NK-92 (cell line): ENCODE measurements at regions not wholly inside any gene's neighbourhood (a gene's known extent, or its start where the extent isn't known, plus 50 kb on each side); places are given as distances from the start of the nearest gene placed in this dataset.
"Not testable (repeated sequence)": the region's sequence is repeated elsewhere in the genome, so short reads cannot be mapped to it uniquely, and the experiment has no call there.

Source experiments
- DNase-seq: peaks from one replicate; lab custom pipeline; 2025; ENCODE audit not compliant: unreplicated experiment; lab: John Stamatoyannopoulos, UW

DNA sequence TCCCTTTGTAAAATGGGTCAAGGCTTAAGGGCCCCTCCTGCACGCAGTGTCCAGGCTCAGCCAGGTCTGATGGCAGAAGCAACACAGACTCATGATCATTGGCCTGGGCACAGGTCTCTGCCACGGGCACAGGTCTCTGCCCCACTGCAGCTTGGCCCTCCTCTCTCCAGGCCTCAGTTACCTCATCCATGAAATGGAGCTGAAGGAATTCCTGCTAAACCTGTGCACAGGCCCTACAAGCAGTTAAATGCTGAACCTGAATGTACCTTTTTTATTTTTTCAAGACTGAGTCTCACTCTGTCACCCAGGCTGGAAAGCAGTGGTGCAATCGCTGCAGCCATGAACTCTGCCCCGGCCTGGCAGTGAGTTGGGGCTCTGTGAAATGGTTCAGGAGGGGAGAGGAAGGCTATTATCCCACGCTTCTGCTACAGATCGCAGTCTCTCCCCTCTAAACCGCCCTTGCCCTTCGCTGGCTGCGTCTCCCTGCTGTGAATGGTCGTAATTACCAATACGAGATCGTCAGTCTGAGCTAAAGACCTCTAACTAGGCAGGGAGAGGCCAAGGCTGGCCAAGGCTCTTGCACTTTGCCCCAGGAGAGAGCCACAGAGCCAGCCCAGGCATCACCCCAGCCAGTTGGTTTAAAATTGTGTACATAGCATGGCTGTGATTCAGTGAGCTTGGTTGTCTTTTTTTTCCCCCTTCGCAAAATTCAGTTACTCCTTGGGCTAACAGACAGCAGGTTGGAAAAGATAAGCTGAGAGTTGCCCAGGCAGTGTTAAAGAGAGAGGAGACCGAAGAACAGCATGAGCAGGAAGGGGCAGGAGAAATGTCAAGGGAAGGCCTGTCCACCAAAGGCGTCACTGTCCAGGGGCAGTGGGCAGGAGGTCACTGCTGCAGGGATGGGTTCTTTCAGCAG is 93.0 kb upstream of the KCTD7 start:
- no peak for DNase-seq

DNA sequence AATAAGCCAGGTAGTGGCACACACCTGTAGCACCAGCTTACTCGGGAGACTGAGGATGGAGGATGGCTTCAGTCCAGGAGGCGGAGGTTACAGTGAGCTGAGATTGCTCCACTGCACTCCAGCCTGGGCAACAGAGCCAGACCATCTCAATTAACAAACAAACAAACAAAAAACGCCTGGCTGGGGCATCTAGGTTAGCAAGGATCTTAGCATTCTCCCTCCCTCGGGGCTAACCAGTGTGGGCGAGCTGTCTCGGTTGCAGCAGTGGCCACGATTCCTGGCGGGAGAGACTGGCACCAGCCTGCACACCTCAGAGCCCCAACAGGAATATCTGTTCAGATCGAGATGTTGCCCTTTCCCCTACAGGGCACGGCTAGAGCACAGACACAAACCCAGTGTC is 91.3 kb upstream of the KCTD7 start:
- no peak for DNase-seq

DNA sequence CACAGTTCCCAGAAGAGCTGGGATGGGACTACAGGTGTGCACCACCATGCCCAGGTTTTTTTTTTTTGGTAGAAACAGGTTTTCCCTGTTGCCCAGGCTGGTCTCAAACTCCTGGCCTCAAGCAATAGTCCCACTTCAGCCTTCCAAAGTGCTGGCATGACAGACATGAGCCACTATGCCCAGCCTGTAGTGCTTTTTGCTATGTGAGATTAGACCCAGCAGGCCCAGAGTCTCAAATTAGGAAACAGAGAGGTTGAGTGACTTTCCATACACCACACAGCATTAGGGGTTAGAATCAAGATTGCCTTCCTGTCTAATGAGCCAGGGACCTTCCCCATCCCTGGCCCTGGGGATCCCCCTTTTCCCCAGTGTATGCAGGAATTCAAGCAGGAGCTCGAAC is 90.8 kb upstream of the KCTD7 start:
- DNase-seq, result no peak

DNA sequence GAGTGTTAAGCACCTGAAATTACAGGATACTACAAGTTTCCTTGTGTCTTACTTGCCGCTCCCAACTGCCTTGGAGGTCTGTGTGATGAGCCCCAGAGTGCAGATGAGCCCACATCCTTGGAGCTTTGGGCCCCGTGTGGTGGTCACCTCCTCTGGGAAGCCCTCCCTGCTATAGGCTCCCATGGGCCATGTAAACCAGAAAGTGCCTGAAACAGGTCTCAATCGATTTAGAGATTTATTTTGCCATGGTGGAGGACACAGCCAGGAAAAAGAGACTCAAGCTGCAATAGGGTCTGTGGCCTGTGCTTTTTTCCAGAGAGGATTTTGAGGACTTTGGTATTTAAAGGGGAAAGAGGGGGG is 89.4 kb upstream of the KCTD7 start:
- no peak for DNase-seq

DNA sequence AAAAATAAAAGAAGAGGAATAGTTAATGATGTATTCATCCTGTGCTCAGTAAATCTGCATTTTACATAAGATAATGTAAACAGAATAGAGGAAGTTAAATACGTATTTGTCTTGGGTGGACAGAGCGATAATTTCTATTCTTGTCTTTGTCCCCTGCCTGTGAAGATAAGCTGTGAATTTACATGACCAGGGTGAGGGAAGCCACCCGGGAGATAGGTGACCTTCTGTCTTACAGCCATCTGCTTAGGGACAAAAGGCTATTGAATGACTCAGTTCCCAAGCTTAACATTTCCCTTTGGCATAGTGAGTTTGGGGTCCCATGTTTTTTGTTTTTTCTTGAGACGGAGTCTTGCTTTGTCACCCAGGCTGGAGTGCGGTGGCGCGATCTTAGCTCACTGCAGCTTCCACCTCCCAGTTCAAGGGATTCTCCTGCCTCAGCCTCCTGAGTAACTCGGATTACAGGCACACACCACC is 88.7 kb upstream of the KCTD7 start:
- no peak for DNase-seq

DNA sequence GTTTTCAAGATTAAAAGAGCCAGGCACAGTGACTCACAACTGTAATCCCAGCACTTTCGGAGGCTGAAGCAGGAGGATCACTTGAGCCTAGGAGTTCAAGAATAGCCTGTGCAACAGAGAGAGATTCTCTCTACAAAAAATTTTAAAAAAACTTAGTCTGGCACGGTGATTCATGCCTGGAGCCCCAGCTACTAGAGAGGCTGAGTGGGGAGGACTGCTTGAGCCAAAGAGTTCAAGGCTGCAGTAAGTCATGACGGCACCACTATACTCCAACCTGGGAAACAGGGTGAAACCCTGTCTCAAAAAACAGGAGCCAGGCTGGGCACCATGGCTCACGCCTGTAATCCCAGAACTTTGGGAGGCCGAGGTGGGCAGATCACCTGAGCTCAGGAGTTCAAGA is 86.6 kb upstream of the KCTD7 start:
- DNase-seq, result no peak

DNA sequence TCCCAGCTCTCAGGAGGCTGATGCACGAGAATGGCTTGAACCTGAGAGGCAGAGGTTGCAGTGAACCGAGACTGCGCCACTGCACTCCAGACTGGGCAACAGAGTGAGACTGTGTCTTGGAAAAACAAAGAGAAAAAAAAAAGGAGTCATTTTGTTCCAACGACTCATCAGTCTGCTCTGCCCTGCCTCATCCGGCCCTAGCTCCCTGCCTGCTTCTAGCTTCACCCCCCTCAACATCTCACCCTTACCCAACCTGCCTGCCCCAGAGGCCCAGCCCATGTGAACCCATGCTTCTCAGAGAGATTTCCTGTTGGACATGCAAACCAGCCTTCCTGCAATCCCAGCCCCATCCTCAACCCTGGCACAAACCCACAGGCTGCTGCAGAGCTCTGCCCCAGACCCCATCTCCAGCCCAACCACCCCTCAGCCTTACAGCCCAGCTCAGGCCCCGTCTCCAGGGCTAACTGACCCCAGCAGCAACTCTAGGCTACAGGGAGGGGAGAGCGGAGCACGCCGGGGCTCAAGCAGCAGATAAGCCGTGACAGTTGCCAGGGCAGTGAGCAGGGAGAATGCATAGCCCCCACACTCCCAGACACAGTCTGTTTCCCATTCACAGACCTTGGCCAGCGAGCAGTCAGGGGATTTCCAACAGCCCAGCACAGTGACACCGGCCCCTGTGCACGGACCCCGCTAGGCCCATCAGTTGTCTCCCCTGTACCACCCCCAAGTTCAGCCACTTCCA is 86.0 kb upstream of the KCTD7 start:
- no peak for DNase-seq

DNA sequence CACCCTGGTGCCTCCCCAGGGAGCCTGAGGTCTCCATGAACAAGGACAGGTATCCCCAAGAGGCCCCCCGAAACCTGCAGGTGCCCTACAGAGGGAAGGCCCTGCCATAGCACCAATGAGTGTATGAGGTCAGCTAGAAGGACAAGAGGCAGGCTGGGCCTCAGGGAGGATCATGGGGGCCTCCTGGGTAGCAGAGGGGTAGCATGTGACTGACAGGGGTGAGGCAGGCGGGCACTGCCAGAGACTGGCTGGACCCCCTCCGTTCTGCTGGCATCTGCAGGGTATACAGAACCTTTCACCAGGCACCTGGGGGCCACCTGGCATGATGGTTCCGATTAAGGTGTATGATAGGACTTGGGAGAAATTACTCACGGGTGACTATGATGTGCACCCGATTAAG is 79.2 kb upstream of the KCTD7 start:
- no peak for DNase-seq

DNA sequence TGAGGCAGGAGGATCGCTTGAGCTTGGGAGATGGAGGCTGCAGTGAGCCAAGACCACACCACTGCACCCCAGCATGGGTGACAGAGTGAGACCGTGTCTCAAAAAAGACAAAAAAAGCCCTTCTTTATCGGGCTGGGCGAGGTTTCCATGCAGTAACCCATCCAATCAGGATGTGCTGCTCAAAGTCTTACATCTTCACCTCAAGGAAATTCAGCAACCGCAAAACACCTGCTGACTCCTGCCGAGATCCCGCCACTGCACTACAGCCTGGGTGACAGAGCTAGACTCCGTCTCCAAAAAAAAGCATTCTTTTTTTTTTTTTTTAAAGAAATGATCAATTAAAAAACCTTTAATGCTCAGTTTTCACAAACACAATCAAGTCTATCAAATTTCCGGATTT is 75.7 kb upstream of the KCTD7 start:
- no peak for DNase-seq

DNA sequence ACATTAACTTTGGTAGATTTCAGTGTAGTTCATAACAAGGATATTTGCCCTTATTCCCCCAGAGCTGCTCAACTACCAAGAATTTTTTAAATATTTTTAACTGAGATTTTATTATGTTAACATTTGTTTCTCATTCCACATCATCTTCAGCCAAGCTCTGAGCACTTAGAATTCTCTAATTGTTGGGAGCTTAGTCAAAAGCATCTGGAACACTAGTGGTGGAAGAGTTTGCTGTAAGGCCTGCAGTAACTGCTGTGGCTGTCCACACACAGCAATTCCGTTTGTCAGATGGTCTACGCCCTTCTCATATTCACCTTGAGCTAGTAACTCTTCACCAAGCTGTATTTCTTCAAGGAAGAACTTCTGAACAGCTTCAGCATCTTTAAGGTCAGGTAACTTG is 75.0 kb upstream of the KCTD7 start:
- not testable (repeated sequence) for DNase-seq

DNA sequence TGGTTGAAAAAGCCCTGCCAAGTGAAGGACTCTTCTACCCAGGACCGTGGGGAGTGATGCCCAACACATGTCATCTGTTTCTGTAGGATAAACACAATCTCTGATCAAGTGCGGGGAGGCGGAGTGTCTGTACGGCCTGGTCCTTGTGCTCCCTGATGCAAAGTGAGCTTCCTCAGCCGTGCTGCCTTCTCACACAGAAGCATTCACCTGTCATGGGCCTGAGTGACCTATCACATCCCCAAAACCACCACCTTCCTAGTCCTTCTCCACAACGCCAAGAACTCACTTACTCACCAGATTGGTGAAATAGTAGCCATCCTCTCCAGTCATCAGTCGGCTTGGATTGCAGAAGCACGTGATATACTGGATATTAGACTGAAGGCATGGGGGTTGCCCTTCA is 74.4 kb upstream of the KCTD7 start:
- DNase-seq, result not testable (repeated sequence)

DNA sequence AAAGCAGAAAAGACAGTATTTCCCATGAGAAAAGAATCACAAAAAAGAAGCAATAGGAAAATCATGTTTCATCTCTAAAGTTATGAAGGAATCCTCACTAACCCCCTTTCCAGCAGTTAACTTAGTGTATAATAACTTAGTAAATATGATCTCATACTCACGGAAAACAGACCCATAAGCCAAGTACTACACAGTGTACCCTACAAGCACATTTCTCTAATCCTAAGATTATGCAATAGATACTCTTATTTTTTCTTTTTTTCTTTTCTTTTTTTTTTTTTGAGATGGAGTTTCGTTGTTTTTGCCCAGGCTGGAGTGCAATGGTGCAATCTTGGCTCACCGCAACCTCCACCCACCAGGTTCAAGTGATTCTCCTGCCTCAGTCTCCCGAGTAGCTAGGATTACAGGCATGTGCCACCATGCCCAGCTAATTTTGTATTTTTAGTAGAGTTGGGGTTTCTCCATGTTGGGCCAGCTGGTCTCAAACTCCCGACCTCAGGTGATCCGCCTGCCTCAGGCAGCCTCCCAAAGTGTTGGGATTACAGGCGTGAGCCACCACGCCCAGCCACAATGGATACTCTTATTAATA is 73.7 kb upstream of the KCTD7 start:
- DNase-seq, result not testable (repeated sequence)

DNA sequence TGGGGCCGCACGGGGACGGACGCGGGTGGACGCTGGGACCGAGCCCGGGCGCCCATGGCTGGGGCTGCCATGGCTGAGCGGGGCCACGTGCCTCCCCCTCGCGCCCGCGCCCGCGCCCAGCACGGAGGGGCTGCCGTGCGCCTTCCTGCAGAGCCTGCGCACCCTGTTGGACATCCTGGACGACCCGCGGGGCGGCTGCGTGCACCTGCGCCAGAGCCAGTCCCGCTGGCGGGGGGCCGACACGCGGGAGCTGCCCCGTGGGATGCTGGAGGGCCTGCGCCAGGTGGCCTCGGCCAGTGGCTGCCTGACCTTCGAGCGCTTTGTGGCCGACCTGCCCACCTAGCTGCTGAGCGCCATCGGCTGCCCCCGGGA is 72.5 kb upstream of the KCTD7 start:
- no peak for DNase-seq

DNA sequence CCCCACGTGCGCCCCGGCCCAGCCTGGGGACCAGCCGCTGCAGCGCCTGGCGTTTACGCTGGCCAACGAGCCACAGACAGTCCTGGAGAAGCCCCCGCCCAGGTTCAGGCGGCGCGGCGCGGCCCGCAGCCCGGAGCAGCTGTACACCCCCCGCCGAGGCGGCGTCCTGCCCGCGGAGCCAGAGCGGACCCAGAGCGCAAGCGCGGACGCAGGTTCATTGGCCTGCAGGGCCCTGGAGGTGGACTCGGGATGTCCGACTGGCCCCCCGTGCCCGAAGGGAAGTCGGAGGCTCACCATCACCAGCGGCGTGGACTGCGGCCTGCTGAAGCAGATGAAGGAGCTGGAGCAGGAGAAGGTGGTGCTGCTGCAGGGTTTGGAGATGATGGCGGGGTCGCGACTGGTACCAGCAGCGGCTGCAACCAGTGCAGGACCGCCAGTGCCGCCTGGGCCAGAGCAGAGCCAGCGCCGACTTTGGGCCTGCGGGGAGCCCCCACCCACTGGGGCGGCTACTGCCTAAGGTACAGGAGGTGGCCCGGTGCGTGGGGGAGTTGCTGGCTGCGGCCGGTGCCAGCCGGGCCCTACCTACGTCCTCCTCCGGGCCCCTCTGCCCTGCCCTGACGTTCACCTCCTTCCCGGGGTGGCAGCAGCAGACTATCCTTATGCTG is 72.0 kb upstream of the KCTD7 start:
- no peak for DNase-seq

DNA sequence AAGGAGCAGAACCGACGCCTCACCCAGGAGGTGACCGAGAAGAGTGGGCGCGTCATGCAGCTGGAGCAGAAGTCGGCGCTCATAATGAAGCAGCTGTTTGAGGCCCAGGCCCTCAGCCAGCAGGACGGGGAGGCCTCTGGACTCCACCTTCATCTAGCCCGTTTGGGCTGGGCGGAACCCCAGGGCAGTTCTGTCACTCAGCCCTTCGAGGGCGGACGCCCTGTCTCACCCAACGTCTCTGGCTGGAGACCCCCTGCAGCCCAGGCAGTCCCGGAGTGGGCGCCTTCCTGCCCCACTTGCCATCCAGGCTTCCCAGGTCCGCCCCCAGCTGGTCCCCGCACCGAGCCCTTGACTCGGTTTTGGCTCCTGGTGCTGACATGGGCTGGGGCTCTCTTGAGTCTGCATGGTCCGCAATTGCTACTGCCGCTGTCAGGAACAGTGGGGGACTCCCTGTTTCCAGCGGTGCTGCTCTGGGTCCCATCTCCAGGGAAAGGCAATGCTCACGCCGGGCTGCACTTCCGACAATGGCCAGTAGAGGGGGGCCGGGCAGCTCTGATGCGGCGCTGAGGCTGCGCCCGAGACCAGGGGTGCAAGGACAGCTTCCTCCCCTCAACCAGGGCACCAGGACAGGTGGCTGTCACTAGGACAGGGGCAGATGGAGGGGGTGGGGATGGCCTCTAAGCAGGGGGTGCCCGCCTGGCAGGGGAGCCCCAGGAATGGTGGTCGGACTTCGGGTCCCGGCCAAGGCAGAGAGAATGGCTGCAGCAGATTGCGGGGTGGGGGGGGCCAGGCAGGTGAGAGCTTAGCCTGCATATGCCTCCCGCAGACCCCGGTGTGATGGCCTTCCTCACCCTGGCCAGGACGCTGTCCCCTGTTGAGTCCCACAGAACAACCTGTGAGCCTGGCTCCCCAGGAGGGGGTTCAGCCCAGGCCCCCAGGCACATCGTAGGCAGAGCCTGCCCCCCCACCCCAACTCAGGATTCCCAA is 71.2 kb upstream of the KCTD7 start:
- no peak for DNase-seq

DNA sequence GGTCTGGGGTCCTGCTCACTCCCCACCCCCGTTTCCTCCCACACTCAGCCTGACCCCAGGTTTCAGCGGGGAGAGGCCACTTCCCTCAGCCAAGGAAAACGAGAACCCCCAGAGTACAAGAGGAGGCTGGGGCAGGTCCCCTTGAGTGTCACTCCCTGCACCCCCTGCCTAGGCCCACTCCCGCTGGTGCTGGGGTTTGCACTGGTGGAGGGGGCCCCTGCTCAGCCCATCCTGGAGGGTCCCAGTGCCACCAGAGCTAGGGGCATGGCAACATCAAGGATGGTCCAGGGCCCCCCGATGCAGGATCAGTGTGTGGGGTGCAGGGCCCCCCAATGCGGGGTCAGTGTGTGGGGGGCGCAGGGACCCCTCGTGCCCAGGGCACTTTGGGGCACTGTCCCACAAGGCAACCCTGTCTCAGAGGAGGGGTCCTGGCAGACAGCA is 70.5 kb upstream of the KCTD7 start:
- no peak for DNase-seq

DNA sequence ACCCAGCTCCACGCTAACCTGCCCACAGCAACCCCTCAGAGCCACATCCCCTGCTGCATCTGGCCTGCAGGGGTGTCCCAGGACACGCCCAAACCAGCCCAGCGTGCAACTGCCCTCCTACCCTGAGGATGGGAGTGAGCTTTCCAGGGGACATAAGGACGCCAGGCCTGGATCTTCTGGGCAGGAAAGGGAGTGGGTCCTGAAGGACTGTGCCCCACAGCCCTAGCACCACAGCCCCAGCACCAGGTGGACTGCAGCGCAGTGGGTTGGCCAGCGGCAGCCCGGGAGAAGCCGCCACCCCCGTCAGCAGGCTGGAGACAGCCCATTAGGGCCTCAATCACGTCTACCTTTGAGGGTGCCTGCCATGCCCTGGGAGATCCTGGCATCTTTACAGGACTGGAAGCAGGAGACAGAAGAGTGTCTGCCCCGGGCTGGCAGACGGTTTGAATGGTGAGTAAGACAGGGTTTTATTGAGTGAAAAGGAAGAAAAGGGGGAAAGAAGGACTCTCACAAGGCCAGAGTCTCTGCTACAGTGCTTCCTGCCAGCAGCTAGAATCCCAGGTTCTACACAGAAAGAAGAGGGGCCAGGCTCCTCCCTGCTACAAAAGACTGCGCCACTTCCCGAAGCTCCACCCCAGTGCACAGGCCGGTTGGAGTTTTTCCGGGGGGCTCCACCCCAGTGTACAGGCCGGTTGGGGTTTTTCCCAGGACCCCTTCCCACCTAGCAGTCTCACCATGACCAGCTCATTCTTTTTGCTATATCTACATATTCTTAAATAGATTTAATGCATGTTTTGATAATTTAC is 69.8 kb upstream of the KCTD7 start:
- DNase-seq, result no peak

DNA sequence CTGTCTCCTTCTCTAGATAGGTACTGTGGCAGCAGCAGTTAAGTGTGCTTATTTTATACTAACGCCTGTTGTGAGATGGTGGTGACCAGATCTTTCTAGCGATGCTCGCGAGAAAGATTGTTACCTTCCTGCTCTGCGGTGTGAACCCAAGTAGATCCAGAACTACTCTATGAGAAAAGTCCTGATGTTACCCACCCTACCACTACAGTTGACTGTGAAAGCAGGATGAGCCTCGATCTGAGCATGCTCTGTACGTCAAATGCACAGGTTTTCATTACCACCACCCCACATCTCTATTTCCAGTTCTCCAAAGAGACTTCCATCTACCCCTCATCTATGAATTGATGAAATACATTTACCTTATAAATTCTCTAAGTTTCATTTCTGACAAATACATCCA is 64.6 kb upstream of the KCTD7 start:
- no peak for DNase-seq

DNA sequence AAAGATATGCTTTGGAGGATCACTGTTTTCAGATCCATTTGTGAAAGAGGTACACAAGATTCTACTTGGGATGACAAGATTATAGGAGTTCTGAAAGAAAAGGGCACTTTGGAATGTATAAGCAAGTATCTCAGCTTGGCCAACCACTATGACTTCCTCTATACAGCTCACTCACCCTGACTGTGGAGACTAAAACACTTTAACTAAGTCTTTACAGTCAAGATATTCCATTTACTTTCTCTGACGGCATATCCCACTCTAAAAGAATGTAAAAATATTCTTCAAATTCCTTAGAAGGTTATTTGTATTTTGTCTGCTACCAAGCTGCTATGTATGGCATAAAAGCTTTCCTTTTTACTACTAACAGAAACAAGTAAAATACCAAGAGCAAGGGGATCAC is 58.5 kb upstream of the KCTD7 start:
- not testable (repeated sequence) for DNase-seq
